HepG2 (cell line): ENCODE measurements at regions not wholly inside any gene's neighbourhood (a gene's known extent, or its start where the extent isn't known, plus 50 kb on each side); places are given as distances from the start of the nearest gene placed in this dataset.

Source experiments
- ATAC-seq: fragments of 200-7000 bp; cut with Tn5 transposase; 3 replicates; pipeline ENCODE4 v1.9.1; 2020; ENCODE audit warnings: mild to moderate bottlenecking, moderate library complexity
- BruUV-seq: library from RNA; stranded (reverse); fragments of 400-500 nt; replicated peaks from 2 replicates; lab custom pipeline; 2021; lab: Mats Ljungman, UMichigan
- CTCF ChIA-PET: fragments of 300-600 bp; formaldehyde crosslinking; extraction: SDS; loops from one replicate; lab custom pipeline; 2021; ENCODE audit warnings: low total read pairs, inconsistent platforms, low intra/inter-chr PET ratio; lab: Yijun Ruan, JAX
- POLR2A ChIA-PET: fragments of 350-600 bp; sonication (Branson Sonifier 250); formaldehyde crosslinking; loops from one replicate; lab custom pipeline; 2020; ENCODE audit warnings: antibody characterized with exemption, inconsistent platforms; lab: Yijun Ruan, JAX
- DNase-seq: peaks from one replicate; pipeline ENCODE4 v3.0.0-alpha.2; 2015; ENCODE audit warnings: low spot score
- FAIRE-seq: peaks from 3 replicates; lab custom pipeline; 2011; peaks lifted over from hg19 to GRCh38; lab: Jason Lieb, UNC
- H2AFZ ChIP-seq: one replicate; pipeline ENCODE4 v1.6.1; 2011; ENCODE audit warnings: low read length, inconsistent platforms
- H3K27ac ChIP-seq: fragments of 300-600 bp; 3 replicates; pipeline ENCODE4 v1.8.0; 2011; ENCODE audit warnings: mixed run types, mild to moderate bottlenecking, mixed read lengths, low read length, inconsistent platforms; ENCODE audit not compliant: insufficient read depth; ENCODE audit errors: extremely low read length
- H3K27me3 ChIP-seq, 2 experiments: fragments of 200-600 bp in 1 of 2; 2 replicates in 1 of 2; 3 replicates in 1 of 2; pipeline versions ENCODE4 v1.6.0 to v1.8.0; 2011; ENCODE audit warnings: low read length in 2 of 2, mild to moderate bottlenecking in 2 of 2, moderate library complexity in 2 of 2, inconsistent platforms in 1 of 2; ENCODE audit not compliant: insufficient read depth in 2 of 2, control insufficient read depth in 1 of 2
- H3K36me3 ChIP-seq, 2 experiments: fragments of 200-600 bp in 1 of 2; replicated peaks in 1 of 2; 2 replicates in 1 of 2; 3 replicates in 1 of 2; pipeline versions ENCODE4 v1.5.1 to v1.8.0; 2011; ENCODE audit warnings: low read length in 2 of 2, inconsistent platforms in 1 of 2; ENCODE audit not compliant: insufficient read depth in 2 of 2, control insufficient read depth in 1 of 2
- H3K4me1 ChIP-seq: 2 replicates; pipeline ENCODE4 v1.5.1; 2012; ENCODE audit warnings: low read length, inconsistent platforms; ENCODE audit not compliant: insufficient read depth
- H3K4me2 ChIP-seq: 2 replicates; pipeline ENCODE4 v1.6.0; 2011; ENCODE audit warnings: low read depth, low read length, inconsistent platforms
- H3K4me3 ChIP-seq, 3 experiments: fragments of 200-600 bp in 1 of 3; sonication (generic), shearing (Covaris generic) in 1 of 3; replicated peaks in 1 of 3; 2 replicates each; pipeline ENCODE4 v1.5.1; 2011 to 2016; ENCODE audit warnings: low read length in 3 of 3, inconsistent platforms in 2 of 3, low read depth in 2 of 3, mild to moderate bottlenecking in 2 of 3, control low read depth in 1 of 3, mixed read lengths in 1 of 3; ENCODE audit not compliant: insufficient read depth in 1 of 3
- H3K79me2 ChIP-seq: one replicate; pipeline ENCODE4 v1.6.1; 2011; ENCODE audit warnings: low read length, inconsistent platforms; ENCODE audit not compliant: insufficient read depth
- H3K9ac ChIP-seq: 2 replicates; pipeline ENCODE4 v1.6.0; 2011; ENCODE audit warnings: mild to moderate bottlenecking, low read depth, low read length, inconsistent platforms; ENCODE audit not compliant: insufficient read depth
- H3K9me3 ChIP-seq: 2 replicates; pipeline ENCODE4 v1.5.1; 2012; ENCODE audit warnings: mild to moderate bottlenecking, low read length
- H4K20me1 ChIP-seq: 2 replicates; pipeline ENCODE4 v1.6.0; 2011; ENCODE audit warnings: inconsistent platforms, mild to moderate bottlenecking, low read length, moderate library complexity; ENCODE audit not compliant: insufficient read depth
- KLF6 ChIP-seq: IDR thresholded peaks from 2 replicates; pipeline ENCODE4 v1.8.0; 2016; ENCODE audit warnings: missing biosample characterization, missing genetic modification reagents
- ZNF431 ChIP-seq: sonication (generic); formaldehyde crosslinking; IDR thresholded peaks from 2 replicates; pipeline ENCODE4 v1.9.0; 2022; ENCODE audit warnings: missing genetic modification reagents, low read depth, mild to moderate bottlenecking, borderline replicate concordance
- ZNF432 ChIP-seq: sonication (generic); formaldehyde crosslinking; IDR thresholded peaks from 2 replicates; pipeline ENCODE4 v1.5.0; 2020; ENCODE audit warnings: missing genetic modification reagents, mild to moderate bottlenecking, borderline replicate concordance
- WGBS: methylation state at CpG from one replicate; pipeline ENCODE4 v1.1.6; 2017; ENCODE audit warnings: low lambda C conversion rate; 5-methylcytosine and 5-hydroxymethylcytosine counted together
- in situ Hi-C: cut with HindIII; loops from 2 replicates; pipeline ENCODE4 v1.10.0; 2017; ENCODE audit warnings: low pct_unique_long_range_greater_than_20kb; ENCODE audit not compliant: extremely low pct_ligation_motif_present
- intact Hi-C: fragments of 100-400 bp; cut with micrococcal nuclease; formaldehyde crosslinking; loops from one replicate; pipeline ENCODE4 v1.10.0; 2022; ENCODE audit not compliant: unreplicated experiment

GRCh38 chr2:191748528-191749180 lies 70.7 kb downstream of the NABP1 start:
- ChIA-PET POLR2A (no interaction called here), CTCF (no interaction called here)
- no peaks in the 10 kb centered on the region for H4K20me1 ChIP-seq
- BruUV-seq: no TSS peak
- 0% methylated on average over 1 of the region's 1 CpG for WGBS
- in situ Hi-C loops (no loop called here), intact Hi-C loops (no loop called here)
- H2AFZ ChIP-seq: no peak overlapping the region
- H3K9me3 ChIP-seq: no peaks in the 10 kb centered on the region
- H3K27me3 ChIP-seq: no peaks in the 10 kb centered on the region
- H3K9ac ChIP-seq: no peak overlapping the region
- no peak for ATAC-seq
- H3K4me3 ChIP-seq: no peak overlapping the region
- H3K27ac ChIP-seq: no peak overlapping the region
- no peak for FAIRE-seq
- DNase-seq: no peak
- no peak for TF ChIP-seq KLF6 (CRISPR knock-in tag)
- no peaks in the 10 kb centered on the region for H3K79me2 ChIP-seq
- no peaks in the 10 kb centered on the region for H3K36me3 ChIP-seq
- no peaks in the 10 kb centered on the region for H3K4me1 ChIP-seq
- no peak overlapping the region for H3K4me2 ChIP-seq

GRCh38 chr2:191749181-191749540 lies 71.2 kb downstream of the NABP1 start:
- Histone ChIP-seq H2AFZ (no peak overlapping the region), H3K9ac (no peak overlapping the region), H3K27me3 (no peaks in the 10 kb centered on the region), H3K36me3 (no peaks in the 10 kb centered on the region)
- intact Hi-C loops: no loop called here
- 0% methylated on average over 4 of the region's 4 CpGs for WGBS
- TF ChIP-seq ZNF431 (CRISPR knock-in tag) (no peak), ZNF432 (CRISPR knock-in tag) (no peak)
- TF ChIP-seq, all 625 proteins: peak for 0
- ATAC-seq (no peak), DNase-seq (no peak), FAIRE-seq (no peak)
- ChIA-PET CTCF (no interaction called here), POLR2A (no interaction called here)
- H3K27ac ChIP-seq: no peak overlapping the region
- no peaks in the 10 kb centered on the region for H3K4me1 ChIP-seq
- no peaks in the 10 kb centered on the region for H3K9me3 ChIP-seq
- no peaks in the 10 kb centered on the region for H4K20me1 ChIP-seq
- H3K79me2 ChIP-seq: no peaks in the 10 kb centered on the region
- in situ Hi-C loops: no loop called here
- no TSS peak for BruUV-seq
- no peak overlapping the region for H3K4me3 ChIP-seq
- no peak overlapping the region for H3K4me2 ChIP-seq
